ENCODE measurements at regions not wholly inside any gene's neighbourhood (a gene's known extent, or its start where the extent isn't known, plus 50 kb on each side); places are given as distances from the start of the nearest gene placed in this dataset.

DNA sequence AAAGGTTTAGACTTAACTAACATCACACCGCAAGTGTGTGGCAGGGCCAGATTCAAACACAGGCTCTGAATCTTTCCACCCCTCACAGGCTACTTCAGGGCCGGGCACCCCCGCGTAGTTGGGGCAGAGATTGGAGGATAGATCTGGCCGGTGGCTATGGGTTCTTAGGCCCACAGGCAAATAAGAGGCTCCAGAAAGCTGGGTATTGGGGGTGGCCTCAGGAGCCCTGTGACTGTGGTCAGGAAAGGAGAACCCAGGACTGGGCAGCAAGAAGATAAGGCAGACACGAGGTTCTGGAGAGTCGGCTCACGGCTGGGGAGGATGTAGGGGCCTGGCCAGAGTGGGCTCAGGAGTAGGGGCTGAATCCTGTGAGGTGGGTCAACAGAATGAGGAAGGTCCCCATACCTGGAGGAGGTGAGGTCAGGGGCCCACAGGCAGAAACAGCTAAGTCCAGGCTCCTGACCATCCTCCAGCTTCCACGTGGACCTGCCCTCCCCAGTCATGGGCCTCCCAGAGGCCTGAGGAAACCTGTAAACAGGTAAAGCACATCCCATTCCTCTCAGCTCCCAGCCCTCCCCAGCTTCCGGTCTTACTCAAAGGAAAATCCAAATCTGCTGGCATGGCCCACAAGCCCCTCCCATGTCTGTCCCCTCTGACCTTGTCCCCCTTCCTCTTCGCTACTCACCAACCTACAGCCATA lies 306.2 kb downstream of the MATN1 start:
- no peak for DNase-seq

DNA sequence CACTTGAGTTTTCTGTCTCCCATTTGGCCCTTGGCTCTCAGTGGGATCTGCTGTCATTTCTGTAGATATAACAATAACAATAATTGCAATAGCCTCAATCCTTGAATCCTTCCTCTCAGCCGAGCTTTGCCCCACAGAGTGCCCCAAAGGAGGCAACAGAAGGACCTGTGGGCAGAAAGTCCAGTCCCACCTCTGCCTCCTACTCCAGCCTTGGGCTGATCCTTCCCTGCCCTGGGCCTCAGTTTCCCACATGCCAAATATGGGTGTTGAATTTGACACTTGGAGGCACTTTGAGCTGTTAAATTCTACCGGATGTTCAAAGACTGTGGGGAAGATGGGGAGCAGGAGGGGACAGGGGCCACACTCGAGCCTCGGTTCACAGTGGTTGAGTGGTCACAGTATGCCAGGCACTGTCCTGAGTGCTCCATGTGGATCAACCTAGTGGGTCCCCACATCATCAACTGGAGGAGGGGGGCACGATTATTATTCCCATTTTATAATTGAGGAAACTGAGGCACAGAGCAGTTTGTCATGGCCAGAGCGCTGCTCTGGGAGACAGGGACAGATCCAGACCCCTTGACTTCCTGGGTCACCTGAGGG lies 307.1 kb downstream of the MATN1 start:
- no peak for DNase-seq

DNA sequence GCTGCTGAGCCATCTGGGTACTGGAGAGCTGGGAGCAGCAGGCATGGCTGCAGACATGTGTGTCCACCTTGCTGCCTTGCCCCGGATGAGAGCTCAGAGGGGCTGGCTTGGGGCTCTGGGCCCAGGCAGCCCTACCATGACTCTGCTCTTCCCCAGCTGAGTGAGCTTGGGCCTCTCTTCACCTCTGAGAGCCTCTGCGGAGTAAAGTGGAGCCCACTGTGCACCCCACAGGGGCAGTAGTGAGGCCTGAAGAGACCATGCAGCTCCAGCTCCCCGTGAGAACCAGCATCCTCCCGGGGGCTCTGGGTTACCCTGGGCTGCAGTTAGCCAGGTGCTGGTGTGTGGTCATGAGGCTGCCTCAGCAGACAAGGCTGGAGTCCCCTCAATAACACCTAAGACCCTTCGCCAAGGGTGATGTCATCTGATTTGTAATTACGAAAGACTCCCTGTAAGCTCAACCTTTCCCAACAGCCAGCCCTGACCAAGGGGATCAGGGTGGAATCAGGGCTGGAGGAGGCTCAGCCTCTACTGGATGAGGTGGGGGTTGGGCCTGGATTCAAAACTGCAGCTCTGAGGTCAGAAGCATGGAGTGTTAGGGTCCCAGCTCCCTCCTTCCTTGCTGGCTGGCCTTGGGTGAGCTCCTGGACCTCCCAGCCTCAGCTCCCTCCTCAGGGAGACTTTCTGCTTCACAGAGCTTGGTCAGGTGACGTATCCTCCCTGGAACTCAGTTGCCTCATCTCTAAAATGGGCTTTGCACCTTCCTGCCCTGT lies 308.0 kb downstream of the MATN1 start:
- DNase-seq: no peak

GRCh38 chr1:30414851-30415165 lies 308.6 kb downstream of the MATN1 start:
- DNase-seq: no peak

GRCh38 chr1:30414086-30414850 lies 309.1 kb downstream of the MATN1 start:
- no peak for DNase-seq

- DNase-seq: no peak
Measured at GRCh38 chr1:30413606-30414005, 309.8 kb downstream of the MATN1 start.

- DNase-seq: no peak
Measured at GRCh38 chr1:30413111-30413440, 310.3 kb downstream of the MATN1 start.

DNA sequence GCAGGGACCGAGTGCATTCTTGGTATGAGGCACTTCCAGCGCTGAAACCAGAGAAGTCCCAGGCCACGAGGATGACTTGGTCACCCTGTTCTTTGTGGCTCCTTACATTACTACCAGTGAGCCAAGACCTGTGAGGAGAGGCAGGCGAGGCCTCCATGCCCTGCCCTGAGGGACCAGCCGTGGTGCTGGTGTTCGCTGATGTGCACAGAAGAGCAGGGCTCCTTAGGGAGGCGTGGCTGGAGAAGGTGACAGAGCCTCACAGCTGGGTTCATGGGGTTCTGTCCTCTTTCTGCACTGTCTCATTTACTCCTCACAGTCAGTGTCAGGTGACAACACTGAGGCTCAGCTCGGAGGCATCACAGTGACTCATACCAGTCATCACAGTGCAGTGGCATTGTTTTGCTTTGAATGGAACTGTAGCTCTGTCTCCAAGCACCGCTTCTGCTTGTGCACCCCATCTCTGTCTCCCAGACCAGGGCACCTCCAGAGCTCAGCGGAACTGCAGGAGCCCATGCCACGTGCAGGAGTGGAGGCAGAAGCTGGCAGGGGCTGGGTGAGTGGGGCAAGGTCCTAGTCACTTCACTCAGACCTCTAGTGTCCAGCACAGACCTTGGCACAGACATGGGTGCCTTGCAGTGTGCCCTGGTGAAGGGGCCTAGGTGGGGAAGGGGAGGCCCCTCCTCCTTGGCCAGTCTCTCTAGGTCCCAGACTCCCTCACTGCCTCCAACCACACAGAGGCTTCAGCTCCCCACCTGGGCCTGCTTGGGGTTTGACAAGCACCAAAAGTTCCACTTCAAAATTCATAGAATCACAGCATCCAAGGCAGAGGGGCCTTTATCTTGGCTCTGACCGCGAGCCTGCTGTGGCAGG lies 310.9 kb downstream of the MATN1 start:
- no peak for DNase-seq

GRCh38 chr1:30411206-30411605 lies 312.2 kb downstream of the MATN1 start:
- DNase-seq: no peak

DNA sequence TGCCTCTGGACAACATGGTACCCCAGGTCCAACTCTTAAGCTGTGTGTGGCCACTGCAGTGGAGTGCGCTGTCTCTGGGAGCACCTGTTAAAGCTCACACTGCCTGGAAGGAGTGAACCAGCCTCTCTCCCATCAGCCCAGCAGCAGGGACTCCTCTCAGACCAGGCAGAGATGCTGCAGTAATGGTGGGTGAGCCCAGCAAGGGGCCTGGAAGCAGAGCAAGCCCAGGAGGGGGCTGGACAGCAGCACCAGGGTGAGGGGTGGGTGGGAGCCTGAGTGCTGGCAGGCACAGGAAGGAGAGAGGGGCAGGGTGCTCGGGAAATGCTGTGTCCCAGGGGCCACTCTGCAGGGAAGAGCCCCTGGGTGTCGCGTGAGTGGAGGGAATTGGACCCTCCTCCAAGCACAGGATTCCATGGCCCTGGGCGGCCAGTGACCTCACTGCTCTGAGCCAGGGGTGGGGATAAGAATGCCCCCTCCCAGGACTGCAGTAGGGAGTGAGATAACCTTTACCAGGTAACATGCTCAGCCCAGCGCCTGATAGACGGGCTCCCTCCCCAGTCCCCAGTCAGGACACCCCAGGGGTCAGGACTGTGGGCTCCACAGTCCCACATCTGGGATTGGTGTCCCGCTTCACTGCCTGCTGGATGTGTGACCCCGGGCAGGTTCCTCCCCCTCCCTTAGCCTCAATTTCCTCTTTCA lies 313.1 kb downstream of the MATN1 start:
- DNase-seq: no peak

DNA sequence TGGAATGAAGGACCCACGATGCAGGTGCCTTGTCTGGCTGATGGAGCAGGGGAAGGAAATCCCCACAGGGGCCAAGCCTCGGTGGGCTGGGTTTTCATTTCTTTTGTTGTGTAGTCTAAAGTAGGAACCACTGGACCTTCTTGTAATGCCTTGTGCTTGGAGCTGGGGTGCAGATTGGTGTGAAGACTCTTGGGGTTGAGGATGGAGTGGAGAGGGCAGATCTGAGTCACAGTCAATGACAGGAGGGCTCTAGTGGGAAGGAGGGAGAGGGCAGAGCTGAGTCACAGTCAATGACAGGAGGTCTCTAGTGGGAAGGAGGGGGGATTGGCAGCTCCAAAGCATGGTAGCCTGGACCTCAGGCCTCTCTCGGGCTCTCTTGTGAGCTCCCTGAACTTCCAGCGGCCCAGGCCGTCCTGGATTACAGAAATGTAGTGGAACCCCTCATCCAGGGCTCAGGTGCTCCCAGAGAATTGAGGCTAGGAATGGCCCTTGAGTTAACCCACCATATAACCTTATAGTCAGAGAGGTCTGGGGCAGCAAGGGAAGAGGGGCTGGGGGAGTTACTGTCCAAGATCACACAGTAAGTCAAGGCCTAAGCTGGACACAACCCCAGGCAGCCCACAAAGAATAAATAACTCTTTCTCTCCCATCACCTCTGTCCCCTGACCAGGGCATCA lies 313.8 kb downstream of the MATN1 start:
- DNase-seq: no peak

GRCh38 chr1:30407865-30408580 lies 315.4 kb downstream of the MATN1 start:
- DNase-seq: peak; percentile 12

DNA sequence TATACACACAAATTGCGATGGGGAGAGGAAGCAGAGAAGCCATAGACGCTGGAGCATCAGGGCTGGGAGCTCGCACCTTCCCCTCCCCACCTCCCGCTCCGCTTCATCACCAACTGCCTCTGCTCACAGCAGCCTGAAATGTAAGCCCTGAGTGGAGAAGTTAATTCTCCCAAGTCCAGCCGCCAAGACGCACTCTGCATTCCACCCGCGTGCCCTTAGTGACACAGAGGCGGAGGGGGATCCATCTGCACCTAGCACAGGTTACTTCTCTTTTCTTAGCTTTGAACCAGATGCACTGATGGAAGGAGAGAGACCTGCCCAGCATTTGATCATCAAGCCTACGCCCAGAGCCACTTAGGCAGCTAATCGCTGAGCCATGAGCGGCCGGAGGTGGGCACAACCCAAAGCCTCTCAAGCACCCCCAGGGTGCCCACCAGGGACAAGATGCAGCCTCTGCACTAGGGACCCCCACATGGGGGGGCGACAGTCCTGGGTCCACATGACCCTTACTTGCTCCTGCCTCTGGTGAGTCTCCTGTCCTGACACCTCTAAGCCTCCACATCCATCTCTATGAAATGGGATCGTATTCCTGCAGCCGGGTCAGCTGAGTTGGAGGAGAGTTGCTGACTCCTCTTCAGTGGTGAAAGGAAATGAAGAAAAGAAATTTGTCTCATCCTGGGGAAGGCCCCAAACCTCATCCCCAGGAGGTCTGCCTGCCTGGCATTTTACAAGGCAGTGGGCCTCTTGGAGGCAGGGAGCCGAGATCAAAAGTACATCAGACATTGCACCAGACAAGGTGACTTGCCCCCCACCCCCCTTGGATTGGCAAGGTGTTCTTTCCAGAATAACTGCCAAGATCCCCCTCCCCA lies 316.2 kb downstream of the MATN1 start:
- no peak for DNase-seq

- no peak for DNase-seq
Measured at GRCh38 chr1:30405631-30406212, 317.7 kb downstream of the MATN1 start.

DNA sequence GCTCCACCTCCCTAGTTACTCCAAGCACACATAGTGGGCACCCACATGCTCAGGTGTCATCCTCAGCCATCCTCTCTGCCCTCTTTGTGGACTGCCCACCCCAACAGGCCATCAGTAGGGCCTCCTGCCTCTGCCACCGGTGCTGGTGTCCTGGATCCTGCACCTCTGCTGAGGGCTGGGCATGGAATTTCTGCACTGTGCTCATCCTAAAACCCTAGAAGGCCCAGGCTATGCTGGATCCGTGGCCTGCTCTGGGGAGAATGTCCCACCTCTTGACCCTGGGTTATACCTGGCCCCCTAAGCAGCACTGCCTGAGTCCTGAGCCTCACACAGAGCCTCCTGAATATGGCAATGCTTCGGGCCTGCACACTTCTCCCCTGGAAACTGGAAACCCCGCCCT lies 318.3 kb downstream of the MATN1 start:
- no peak for DNase-seq

GRCh38 chr1:30404341-30404740 lies 319.0 kb downstream of the MATN1 start:
- no peak for DNase-seq

GRCh38 chr1:30403726-30404125 lies 319.7 kb downstream of the MATN1 start:
- DNase-seq: no peak

DNA sequence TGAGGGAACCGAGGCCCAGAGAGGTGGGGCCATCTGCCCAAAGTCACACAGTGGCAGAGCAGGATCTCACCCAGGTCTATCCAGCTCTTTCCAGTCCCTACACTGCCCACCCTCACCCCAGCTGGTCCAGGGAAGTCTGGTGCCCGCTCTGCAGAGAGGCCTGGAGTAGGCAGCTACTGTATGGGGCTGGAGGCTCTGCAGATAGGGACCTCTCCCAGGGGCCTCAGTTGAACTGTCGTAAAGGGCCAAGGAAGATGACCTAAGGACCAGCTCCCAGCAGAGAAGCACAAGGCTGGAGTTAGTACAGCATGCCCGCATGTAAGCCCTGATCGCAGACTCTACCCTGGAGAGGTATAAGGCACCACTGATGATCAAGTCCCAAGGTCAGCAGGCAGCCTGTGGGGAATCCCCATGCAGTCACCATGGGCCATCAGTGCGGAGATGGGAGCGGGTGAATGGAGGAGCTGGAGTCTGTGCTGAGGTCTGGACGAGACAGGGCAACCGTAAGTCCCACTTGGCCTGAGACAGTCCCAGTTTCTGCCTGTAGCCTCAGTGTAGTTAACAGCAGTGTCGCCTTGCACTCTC lies 320.2 kb downstream of the MATN1 start:
- no peak for DNase-seq

DNA sequence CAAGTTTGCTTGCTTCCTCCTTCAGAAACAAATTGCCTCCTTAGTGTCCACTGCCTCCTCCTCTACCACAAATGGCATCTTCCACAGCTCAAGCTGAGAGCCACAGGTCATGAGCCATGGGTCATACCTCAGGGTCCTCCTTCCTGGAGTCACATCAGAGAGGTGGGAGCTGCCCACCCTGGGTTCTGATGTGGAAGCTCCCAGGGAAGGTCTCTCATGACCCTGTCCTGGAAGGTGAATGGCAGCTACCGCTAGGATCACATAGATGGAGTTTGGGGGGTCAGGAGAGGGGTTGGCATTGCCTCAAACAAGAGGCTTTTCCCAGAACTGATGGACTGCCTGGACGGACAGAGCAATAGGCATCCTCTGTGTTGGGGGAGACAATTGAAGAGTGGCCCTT lies 321.4 kb downstream of the MATN1 start:
- no peak for DNase-seq
